ENCODE measurements at regions not wholly inside any gene's neighbourhood (a gene's known extent, or its start where the extent isn't known, plus 50 kb on each side); places are given as distances from the start of the nearest gene placed in this dataset.

DNA sequence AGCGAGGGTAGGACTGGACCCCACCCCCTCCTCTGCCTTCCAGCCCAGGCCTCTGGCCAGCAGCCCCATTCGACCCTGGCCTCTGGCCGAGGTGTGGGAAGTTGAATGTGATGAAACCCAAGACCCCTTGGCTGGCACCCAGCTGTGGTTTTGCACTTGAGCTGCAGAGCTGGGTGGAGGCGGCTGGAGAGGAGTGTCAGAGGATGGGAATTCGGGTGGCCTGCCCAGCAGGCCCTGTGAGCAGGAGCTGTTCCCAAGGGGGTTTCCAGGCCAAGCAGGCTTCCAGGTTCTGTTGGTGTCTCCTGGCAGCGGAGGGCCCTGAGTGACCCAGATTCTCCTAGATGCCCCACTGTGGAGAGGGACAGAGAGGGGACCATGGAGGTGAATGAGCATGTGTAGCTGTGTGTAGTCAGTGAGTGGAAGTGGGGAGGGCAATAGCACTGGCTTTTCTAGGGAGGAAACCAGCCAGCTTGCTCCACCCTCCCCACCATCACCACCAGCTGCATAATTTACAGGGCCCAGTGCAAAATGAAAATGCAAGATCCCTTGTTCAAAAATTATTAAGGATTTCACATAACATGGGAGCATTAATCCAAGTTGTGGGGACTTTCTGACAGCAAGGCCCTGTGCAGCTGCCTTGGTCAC is 172.2 kb upstream of the HAAO start:
- no peak for TF ChIP-seq POLR2A (IDR thresholded peaks at IDR 0.05)
- TF ChIP-seq, protein P1, sequence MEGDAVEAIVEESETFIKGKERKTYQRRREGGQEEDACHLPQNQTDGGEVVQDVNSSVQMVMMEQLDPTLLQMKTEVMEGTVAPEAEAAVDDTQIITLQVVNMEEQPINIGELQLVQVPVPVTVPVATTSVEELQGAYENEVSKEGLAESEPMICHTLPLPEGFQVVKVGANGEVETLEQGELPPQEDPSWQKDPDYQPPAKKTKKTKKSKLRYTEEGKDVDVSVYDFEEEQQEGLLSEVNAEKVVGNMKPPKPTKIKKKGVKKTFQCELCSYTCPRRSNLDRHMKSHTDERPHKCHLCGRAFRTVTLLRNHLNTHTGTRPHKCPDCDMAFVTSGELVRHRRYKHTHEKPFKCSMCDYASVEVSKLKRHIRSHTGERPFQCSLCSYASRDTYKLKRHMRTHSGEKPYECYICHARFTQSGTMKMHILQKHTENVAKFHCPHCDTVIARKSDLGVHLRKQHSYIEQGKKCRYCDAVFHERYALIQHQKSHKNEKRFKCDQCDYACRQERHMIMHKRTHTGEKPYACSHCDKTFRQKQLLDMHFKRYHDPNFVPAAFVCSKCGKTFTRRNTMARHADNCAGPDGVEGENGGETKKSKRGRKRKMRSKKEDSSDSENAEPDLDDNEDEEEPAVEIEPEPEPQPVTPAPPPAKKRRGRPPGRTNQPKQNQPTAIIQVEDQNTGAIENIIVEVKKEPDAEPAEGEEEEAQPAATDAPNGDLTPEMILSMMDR (IDR thresholded peaks at IDR 0.05 in 4 of 5, conservative IDR thresholded peaks at IDR 0.05 in 1 of 5): no peak

Data from gastrocnemius medialis (tissue), 4 donors.